ENCODE measurements at regions not wholly inside any gene's neighbourhood (a gene's known extent, or its start where the extent isn't known, plus 50 kb on each side); places are given as distances from the start of the nearest gene placed in this dataset.

DNA sequence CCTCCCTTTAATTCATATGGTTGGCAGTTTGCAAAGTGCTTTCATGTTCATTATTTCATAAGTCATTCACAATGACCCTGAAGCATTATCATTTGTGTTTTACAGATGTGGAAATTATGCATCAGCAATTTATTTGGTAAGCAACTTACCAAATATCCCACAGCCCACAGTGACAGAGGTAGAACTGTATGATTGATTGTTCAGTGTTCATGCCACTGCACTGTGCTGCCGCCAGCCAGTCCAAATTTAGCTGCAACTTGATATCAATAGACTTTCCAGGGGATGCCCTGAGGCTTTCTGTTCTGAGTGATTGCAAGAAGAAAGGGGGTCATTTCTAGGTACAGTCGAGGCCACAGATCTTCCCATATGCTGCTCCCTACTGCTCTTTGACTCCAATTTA, 380.3 kb downstream of the PLPP3 start:
- no peaks in the 10 kb centered on the region for H4K20me1 ChIP-seq (ENCODE audit: control insufficient read depth, insufficient read depth)
- POLR2A ChIA-PET = no interaction called here
- no peak overlapping the region for H3K4me3 ChIP-seq
- H3K79me2 ChIP-seq (ENCODE audit: control insufficient read depth, insufficient read depth, low read length) = no peaks in the 10 kb centered on the region
- no peak for DNase-seq (ENCODE audit: low read depth, low spot score)
- no peaks in the 10 kb centered on the region for H3K9me3 ChIP-seq (replicated peaks; ENCODE audit: control insufficient read depth, insufficient read depth, low read length)
- SMC1A ChIA-PET (ENCODE audit: uncharacterized antibody, unreplicated experiment) = interaction anchor here (1.5 to 2.0 kb wide), 2 partner anchors 15 to 24 kb away, joined by 3 to 4 read pairs; no protein-coding TSS in a partner anchor
- no peak for TF ChIP-seq HCFC1 (IDR thresholded peaks at IDR 0.05; ENCODE audit: low read length)
- no peak for TF ChIP-seq SMAD5 (IDR thresholded peaks at IDR 0.05; ENCODE audit: low read depth)
- TF ChIP-seq MTA3 (IDR thresholded peaks at IDR 0.05; ENCODE audit: borderline replicate concordance, low read length) = no peak
- TF ChIP-seq TCF12 (IDR thresholded peaks at IDR 0.05; ENCODE audit: low read depth, low read length) = no peak
- TF ChIP-seq, protein P1, sequence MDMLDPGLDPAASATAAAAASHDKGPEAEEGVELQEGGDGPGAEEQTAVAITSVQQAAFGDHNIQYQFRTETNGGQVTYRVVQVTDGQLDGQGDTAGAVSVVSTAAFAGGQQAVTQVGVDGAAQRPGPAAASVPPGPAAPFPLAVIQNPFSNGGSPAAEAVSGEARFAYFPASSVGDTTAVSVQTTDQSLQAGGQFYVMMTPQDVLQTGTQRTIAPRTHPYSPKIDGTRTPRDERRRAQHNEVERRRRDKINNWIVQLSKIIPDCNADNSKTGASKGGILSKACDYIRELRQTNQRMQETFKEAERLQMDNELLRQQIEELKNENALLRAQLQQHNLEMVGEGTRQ (IDR thresholded peaks at IDR 0.05; ENCODE audit: borderline replicate concordance, low read depth, low read length) = no peak
- TF ChIP-seq STAT1 (conservative IDR thresholded peaks at IDR 0.05) = no peak
- TF ChIP-seq, protein P2, sequence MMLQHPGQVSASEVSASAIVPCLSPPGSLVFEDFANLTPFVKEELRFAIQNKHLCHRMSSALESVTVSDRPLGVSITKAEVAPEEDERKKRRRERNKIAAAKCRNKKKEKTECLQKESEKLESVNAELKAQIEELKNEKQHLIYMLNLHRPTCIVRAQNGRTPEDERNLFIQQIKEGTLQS (IDR thresholded peaks at IDR 0.05; ENCODE audit: borderline replicate concordance, extremely low read depth, low read depth, low read length) = no peak
- TF ChIP-seq, protein P3, sequence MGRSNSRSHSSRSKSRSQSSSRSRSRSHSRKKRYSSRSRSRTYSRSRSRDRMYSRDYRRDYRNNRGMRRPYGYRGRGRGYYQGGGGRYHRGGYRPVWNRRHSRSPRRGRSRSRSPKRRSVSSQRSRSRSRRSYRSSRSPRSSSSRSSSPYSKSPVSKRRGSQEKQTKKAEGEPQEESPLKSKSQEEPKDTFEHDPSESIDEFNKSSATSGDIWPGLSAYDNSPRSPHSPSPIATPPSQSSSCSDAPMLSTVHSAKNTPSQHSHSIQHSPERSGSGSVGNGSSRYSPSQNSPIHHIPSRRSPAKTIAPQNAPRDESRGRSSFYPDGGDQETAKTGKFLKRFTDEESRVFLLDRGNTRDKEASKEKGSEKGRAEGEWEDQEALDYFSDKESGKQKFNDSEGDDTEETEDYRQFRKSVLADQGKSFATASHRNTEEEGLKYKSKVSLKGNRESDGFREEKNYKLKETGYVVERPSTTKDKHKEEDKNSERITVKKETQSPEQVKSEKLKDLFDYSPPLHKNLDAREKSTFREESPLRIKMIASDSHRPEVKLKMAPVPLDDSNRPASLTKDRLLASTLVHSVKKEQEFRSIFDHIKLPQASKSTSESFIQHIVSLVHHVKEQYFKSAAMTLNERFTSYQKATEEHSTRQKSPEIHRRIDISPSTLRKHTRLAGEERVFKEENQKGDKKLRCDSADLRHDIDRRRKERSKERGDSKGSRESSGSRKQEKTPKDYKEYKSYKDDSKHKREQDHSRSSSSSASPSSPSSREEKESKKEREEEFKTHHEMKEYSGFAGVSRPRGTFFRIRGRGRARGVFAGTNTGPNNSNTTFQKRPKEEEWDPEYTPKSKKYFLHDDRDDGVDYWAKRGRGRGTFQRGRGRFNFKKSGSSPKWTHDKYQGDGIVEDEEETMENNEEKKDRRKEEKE (IDR thresholded peaks at IDR 0.05) = no peak
- TF ChIP-seq DPF2 (IDR thresholded peaks at IDR 0.05) = no peak
- no peak for TF ChIP-seq IKZF2 (IDR thresholded peaks at IDR 0.05)
- no peak for TF ChIP-seq JUNB (IDR thresholded peaks at IDR 0.05)
- no peaks in the 10 kb centered on the region for H3K27me3 ChIP-seq (replicated peaks in 1 of 2; ENCODE audit: control insufficient read depth in 2 of 2, insufficient read depth in 2 of 2, low read length in 1 of 2)
- RAD21 ChIA-PET (ENCODE audit: unreplicated experiment) = interaction anchor here (1.6 kb wide), 1 partner anchor 385 kb away, joined by 4 read pairs; no protein-coding TSS in a partner anchor
- H3K4me1 ChIP-seq (ENCODE audit: control insufficient read depth, insufficient read depth, low read length) = no peaks in the 10 kb centered on the region
- CTCF ChIA-PET = interaction anchor here (0.8 to 2.4 kb wide), 2 partner anchors 9 to 23 kb away, joined by 3 to 12 read pairs; no protein-coding TSS in a partner anchor
- in situ Hi-C loops (cut with MboI) (no loop called here), intact Hi-C loops (cut with micrococcal nuclease; ENCODE audit: unreplicated experiment) (no loop called here)
- no peak overlapping the region for H3K27ac ChIP-seq (ENCODE audit: control insufficient read depth, insufficient read depth)
- no peak for ATAC-seq
- no peak overlapping the region for H3K4me2 ChIP-seq (ENCODE audit: control insufficient read depth, insufficient read depth)
- no peaks in the 10 kb centered on the region for H3K36me3 ChIP-seq (ENCODE audit: control insufficient read depth in 2 of 2, insufficient read depth in 2 of 2, low read length in 1 of 2)
- FAIRE-seq = no peak
- WGBS (ENCODE audit: insufficient coverage, insufficient replicate concordance, low lambda C conversion rate, missing lambda C conversion rate) = 0% methylated on average over 2 of the region's 2 CpGs
- no TSS peak for BruUV-seq (replicated peaks)
- H2AFZ ChIP-seq (ENCODE audit: control insufficient read depth, low read depth, low read length) = no peak overlapping the region
- no peak overlapping the region for H3K9ac ChIP-seq (ENCODE audit: control insufficient read depth, insufficient read depth, low read length)
